ENCODE measurements at regions not wholly inside any gene's neighbourhood (a gene's known extent, or its start where the extent isn't known, plus 50 kb on each side); places are given as distances from the start of the nearest gene placed in this dataset.

DNA sequence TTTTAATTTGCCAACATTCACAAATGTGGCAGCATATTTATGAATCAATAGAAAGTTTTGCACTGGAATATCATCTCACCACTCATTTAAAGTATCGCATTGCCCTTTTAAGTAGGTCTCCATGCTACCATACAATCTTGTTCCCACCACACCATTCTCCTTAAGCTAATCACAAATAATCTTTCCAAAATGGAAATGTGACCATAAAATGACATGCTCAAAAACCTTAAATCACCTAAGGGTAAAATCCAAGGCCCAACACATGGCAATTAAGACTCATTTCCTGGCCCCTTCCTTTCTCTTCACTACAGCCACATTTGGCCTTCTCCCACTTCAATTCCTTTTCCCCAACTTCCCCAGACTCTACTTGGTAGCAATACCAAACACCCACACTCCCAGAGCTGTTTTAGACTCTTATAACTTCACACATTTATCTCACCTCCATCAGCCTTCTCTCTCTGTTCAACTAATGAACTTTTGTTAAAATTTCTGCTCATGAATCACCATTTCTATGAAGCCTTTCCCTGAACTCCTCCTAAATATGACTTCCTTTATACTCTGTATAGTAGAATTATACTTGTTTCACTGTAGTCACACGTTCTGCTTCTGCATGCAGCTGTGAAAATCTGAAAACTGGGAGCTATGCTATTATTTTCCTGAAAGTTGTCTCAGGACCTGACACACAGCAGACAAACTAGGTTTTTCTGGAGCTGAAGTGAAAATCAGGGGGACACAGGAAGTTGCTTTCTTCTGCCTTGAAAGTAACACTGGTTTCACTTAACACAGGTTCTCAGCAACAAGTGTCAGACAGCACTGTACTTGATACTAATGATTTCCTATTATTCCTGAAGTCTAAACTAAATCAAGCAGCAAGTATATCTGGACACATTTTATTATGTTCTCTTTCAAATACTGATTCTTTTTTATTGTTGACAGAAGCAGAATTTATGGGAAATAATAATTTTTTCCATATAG is 303.9 kb downstream of the ZEB2 start:
- TF ChIP-seq, protein P1, sequence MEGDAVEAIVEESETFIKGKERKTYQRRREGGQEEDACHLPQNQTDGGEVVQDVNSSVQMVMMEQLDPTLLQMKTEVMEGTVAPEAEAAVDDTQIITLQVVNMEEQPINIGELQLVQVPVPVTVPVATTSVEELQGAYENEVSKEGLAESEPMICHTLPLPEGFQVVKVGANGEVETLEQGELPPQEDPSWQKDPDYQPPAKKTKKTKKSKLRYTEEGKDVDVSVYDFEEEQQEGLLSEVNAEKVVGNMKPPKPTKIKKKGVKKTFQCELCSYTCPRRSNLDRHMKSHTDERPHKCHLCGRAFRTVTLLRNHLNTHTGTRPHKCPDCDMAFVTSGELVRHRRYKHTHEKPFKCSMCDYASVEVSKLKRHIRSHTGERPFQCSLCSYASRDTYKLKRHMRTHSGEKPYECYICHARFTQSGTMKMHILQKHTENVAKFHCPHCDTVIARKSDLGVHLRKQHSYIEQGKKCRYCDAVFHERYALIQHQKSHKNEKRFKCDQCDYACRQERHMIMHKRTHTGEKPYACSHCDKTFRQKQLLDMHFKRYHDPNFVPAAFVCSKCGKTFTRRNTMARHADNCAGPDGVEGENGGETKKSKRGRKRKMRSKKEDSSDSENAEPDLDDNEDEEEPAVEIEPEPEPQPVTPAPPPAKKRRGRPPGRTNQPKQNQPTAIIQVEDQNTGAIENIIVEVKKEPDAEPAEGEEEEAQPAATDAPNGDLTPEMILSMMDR (IDR thresholded peaks at IDR 0.05; ENCODE audit: insufficient read depth, low read length, poor library complexity, severe bottlenecking) = no peak
- TF ChIP-seq EZH2phosphoT487 (conservative IDR thresholded peaks at IDR 0.05; ENCODE audit: low read length) = no peak

All from SU-DHL-6 (cell line).